Right lobe of liver (tissue), 4 donors: ENCODE measurements at regions not wholly inside any gene's neighbourhood (a gene's known extent, or its start where the extent isn't known, plus 50 kb on each side); places are given as distances from the start of the nearest gene placed in this dataset.

Experiments
- CTCF ChIP-seq, 4 donors: fragments of 200-600 bp in 3 of 4; fragments of 450-650 bp in 1 of 4; IDR thresholded peaks; one replicate each; pipeline versions ENCODE4 v1.5.1 to v1.8.0; 2016 to 2022; ENCODE audit warnings: antibody characterized with exemption in 4 of 4, mild to moderate bottlenecking in 2 of 4
- POLR2A ChIP-seq: fragments of 450-650 bp; IDR thresholded peaks from one replicate; pipeline ENCODE4 v1.6.1; 2017; ENCODE audit warnings: antibody characterized with exemption, mild to moderate bottlenecking
- donor health status: DM: no; HTN: no; CAD: no.
- donor health status: DM: no; HTN: no; CAD: no.
- donor health status: DM: no; HTN: yes; CAD: no.

GRCh38 chrX:40383360-40383759 is 197.4 kb upstream of the ATP6AP2 start:
- TF ChIP-seq POLR2A: no peak
- TF ChIP-seq CTCF (IDR thresholded peaks at IDR 0.05): no peak
